H9 (cell line): ENCODE measurements at regions not wholly inside any gene's neighbourhood (a gene's known extent, or its start where the extent isn't known, plus 50 kb on each side); places are given as distances from the start of the nearest gene placed in this dataset.

Source experiments
- DNase-seq: peaks from one replicate; pipeline ENCODE4 v3.0.0-alpha.2; 2017
- H2AFZ ChIP-seq: one replicate; pipeline ENCODE4 v1.6.1; 2013; ENCODE audit warnings: mild to moderate bottlenecking, low read length, control low read depth, moderate library complexity
- H2AK5ac ChIP-seq: 2 replicates; pipeline ENCODE4 v1.6.1; 2013; ENCODE audit warnings: low read length, control low read depth, mixed read lengths; ENCODE audit not compliant: insufficient read length
- H2BK120ac ChIP-seq: one replicate; pipeline ENCODE4 v1.6.1; 2013; ENCODE audit warnings: low read depth, mild to moderate bottlenecking, low read length, control low read depth, inconsistent platforms; ENCODE audit not compliant: poor library complexity, severe bottlenecking
- H2BK12ac ChIP-seq: 2 replicates; pipeline ENCODE4 v1.6.1; 2013; ENCODE audit warnings: low read length, control low read depth, mixed read lengths, low read depth; ENCODE audit not compliant: insufficient read length
- H2BK15ac ChIP-seq: 2 replicates; pipeline ENCODE4 v1.6.1; 2013; ENCODE audit warnings: low read depth, low read length, control low read depth
- H2BK20ac ChIP-seq: one replicate; pipeline ENCODE4 v1.6.1; 2013; ENCODE audit warnings: low read depth, mild to moderate bottlenecking, low read length, control low read depth, inconsistent platforms; ENCODE audit not compliant: poor library complexity, severe bottlenecking
- H2BK5ac ChIP-seq: 2 replicates; pipeline ENCODE4 v1.6.1; 2013; ENCODE audit warnings: low read length, control low read depth, mixed read lengths; ENCODE audit not compliant: insufficient read length
- H3K14ac ChIP-seq: 2 replicates; pipeline ENCODE4 v1.6.1; 2013; ENCODE audit warnings: low read length, control low read depth; ENCODE audit not compliant: insufficient read depth
- H3K18ac ChIP-seq: 2 replicates; pipeline ENCODE4 v1.6.1; 2013; ENCODE audit warnings: low read depth, mild to moderate bottlenecking, mixed read lengths, low read length, control low read depth; ENCODE audit not compliant: insufficient read length
- H3K23ac ChIP-seq: 2 replicates; pipeline ENCODE4 v1.6.1; 2013; ENCODE audit warnings: low read length, control low read depth, mixed read lengths, low read depth; ENCODE audit not compliant: insufficient read length
- H3K23me2 ChIP-seq: 2 replicates; pipeline ENCODE4 v1.6.1; 2013; ENCODE audit warnings: low read depth, mild to moderate bottlenecking, mixed read lengths, low read length, control low read depth; ENCODE audit not compliant: insufficient read length, poor library complexity, severe bottlenecking
- H3K27ac ChIP-seq: 2 replicates; pipeline ENCODE4 v1.5.1; 2013; ENCODE audit warnings: low read length, control low read depth, mixed read lengths, low read depth; ENCODE audit not compliant: insufficient read length
- H3K27me3 ChIP-seq: 2 replicates; pipeline ENCODE4 v1.6.1; 2013; ENCODE audit warnings: low read length, control low read depth, inconsistent platforms; ENCODE audit not compliant: insufficient read depth
- H3K4ac ChIP-seq: 2 replicates; pipeline ENCODE4 v1.6.1; 2013; ENCODE audit warnings: low read depth, mild to moderate bottlenecking, control low read depth, inconsistent platforms, low read length, moderate library complexity
- H3K4me1 ChIP-seq: 2 replicates; pipeline ENCODE4 v1.6.1; 2013; ENCODE audit warnings: low read length, control low read depth, inconsistent platforms; ENCODE audit not compliant: insufficient read depth
- H3K4me2 ChIP-seq: 2 replicates; pipeline ENCODE4 v1.6.1; 2013; ENCODE audit warnings: low read length, control low read depth, mixed read lengths; ENCODE audit not compliant: insufficient read length, insufficient read depth
- H3K56ac ChIP-seq: 2 replicates; pipeline ENCODE4 v1.6.1; 2013; ENCODE audit warnings: low read depth, mild to moderate bottlenecking, mixed read lengths, low read length, control low read depth; ENCODE audit not compliant: insufficient read length
- H3K79me1 ChIP-seq: 2 replicates; pipeline ENCODE4 v1.6.1; 2013; ENCODE audit warnings: low read depth, mild to moderate bottlenecking, moderate library complexity, low read length, control low read depth, inconsistent platforms; ENCODE audit not compliant: insufficient read depth, poor library complexity, severe bottlenecking
- H3K79me2 ChIP-seq: 2 replicates; pipeline ENCODE4 v1.6.1; 2013; ENCODE audit warnings: low read length, control low read depth, inconsistent platforms; ENCODE audit not compliant: insufficient read depth
- H3K9ac ChIP-seq: 2 replicates; pipeline ENCODE4 v1.6.1; 2013; ENCODE audit warnings: low read length, control low read depth, mixed read lengths; ENCODE audit not compliant: insufficient read length; ENCODE audit errors: extremely low read depth
- H3K9me3 ChIP-seq: one replicate; pipeline ENCODE4 v1.6.1; 2013; ENCODE audit warnings: low read depth, low read length, inconsistent platforms; ENCODE audit not compliant: control insufficient read depth
- H3T11ph ChIP-seq: one replicate; pipeline ENCODE4 v1.6.1; 2013; ENCODE audit warnings: mild to moderate bottlenecking, low read length, control low read depth, inconsistent platforms
- H4K20me1 ChIP-seq: one replicate; pipeline ENCODE4 v1.6.1; 2013; ENCODE audit not compliant: control insufficient read depth, insufficient read length, insufficient read depth
- H4K5ac ChIP-seq: 2 replicates; pipeline ENCODE4 v1.6.1; 2013; ENCODE audit warnings: low read depth, mild to moderate bottlenecking, mixed read lengths, low read length, control low read depth; ENCODE audit not compliant: insufficient read length
- H4K8ac ChIP-seq: replicated peaks from 2 replicates; pipeline ENCODE4 v1.6.1; 2013; ENCODE audit warnings: low read length, control low read depth, mixed read lengths, low read depth; ENCODE audit not compliant: insufficient read length
- H4K91ac ChIP-seq: 2 replicates; pipeline ENCODE4 v1.6.1; 2013; ENCODE audit warnings: low read depth, mild to moderate bottlenecking, moderate library complexity, mixed read lengths, low read length, control low read depth; ENCODE audit not compliant: insufficient read length
- H3K27ac Mint-ChIP-seq, 3 experiments: 2 replicates in 2 of 3; 3 replicates in 1 of 3; pipeline ENCODE4 v1.8.0; 2020 to 2021; ENCODE audit warnings: mixed read lengths in 3 of 3, mild to moderate bottlenecking in 1 of 3, moderate library complexity in 1 of 3
- H3K27me3 Mint-ChIP-seq: 2 replicates; pipeline ENCODE4 v1.8.0; 2021; ENCODE audit warnings: low read depth, mild to moderate bottlenecking, moderate library complexity, mixed read lengths
- H3K36me3 Mint-ChIP-seq, 3 experiments: 2 replicates in 2 of 3; 3 replicates in 1 of 3; pipeline ENCODE4 v1.8.0; 2020 to 2021; ENCODE audit warnings: low read depth in 3 of 3, mixed read lengths in 3 of 3; ENCODE audit not compliant: insufficient read depth in 1 of 3
- H3K4me1 Mint-ChIP-seq, 2 experiments: 2 replicates each; pipeline ENCODE4 v1.8.0; 2020; ENCODE audit warnings: mixed read lengths in 2 of 2
- H3K4me3 Mint-ChIP-seq, 2 experiments: 2 replicates in 1 of 2; 3 replicates in 1 of 2; pipeline ENCODE4 v1.8.0; 2020 to 2021; ENCODE audit warnings: mild to moderate bottlenecking in 2 of 2, mixed read lengths in 2 of 2, moderate library complexity in 1 of 2
- H3K9me3 Mint-ChIP-seq, 2 experiments: 2 replicates in 1 of 2; 3 replicates in 1 of 2; pipeline ENCODE4 v1.8.0; 2020; ENCODE audit warnings: mild to moderate bottlenecking in 2 of 2, mixed read lengths in 2 of 2, moderate library complexity in 1 of 2
- CTCF ChIP-seq: fragments of 200-600 bp; sonication (generic); conservative IDR thresholded peaks from 3 replicates; pipeline ENCODE4 v1.8.0; 2021; ENCODE audit warnings: antibody characterized with exemption, mild to moderate bottlenecking
- WGBS: extraction: QIAGEN DNeasy Blood & Tissue Kit; methylation state at CpG from one replicate; pipeline ENCODE4 v1.1.7; 2013; ENCODE audit warnings: missing lambda C conversion rate, low lambda C conversion rate, mixed read lengths; ENCODE audit not compliant: insufficient read length; ENCODE audit errors: extremely low coverage; 5-methylcytosine and 5-hydroxymethylcytosine counted together

GRCh38 chr7:106450716-106451115, 165.9 kb upstream of the NAMPT start:
- no peaks in the 10 kb centered on the region for H3K79me2 ChIP-seq

More at GRCh38 chr7:106450716-106451115, 165.9 kb upstream of the NAMPT start:
- Histone ChIP-seq H3K23ac (no peak overlapping the region), H2BK5ac (no peak overlapping the region), H3K56ac (no peak overlapping the region), H4K8ac (no peak overlapping the region), H2BK20ac (no peak overlapping the region), H3K27me3 (no peaks in the 10 kb centered on the region), H2BK12ac (no peak overlapping the region), H4K5ac (no peak overlapping the region), H4K91ac (no peak overlapping the region), H3K4ac (no peak overlapping the region), H4K20me1 (no peaks in the 10 kb centered on the region), H2BK120ac (no peak overlapping the region), H3K18ac (no peak overlapping the region), H3K27ac (no peak overlapping the region), H3K4me2 (no peak overlapping the region), H2BK15ac (no peak overlapping the region), H3K14ac (no peak overlapping the region), H3K23me2 (no peaks in the 10 kb centered on the region), H3K4me1 (no peaks in the 10 kb centered on the region), H2AFZ (no peak overlapping the region), H3K79me1 (no peaks in the 10 kb centered on the region), H3K9me3 (peaks cover 12% of the 10 kb centered on the region), H3K9ac (no peak overlapping the region), H3T11ph (no peak overlapping the region), H2AK5ac (no peak overlapping the region)
- H3K27me3 Mint-ChIP-seq = no peaks in the 10 kb centered on the region
- peaks cover 25 to 38% of the 10 kb centered on the region in 2 experiments for H3K9me3 Mint-ChIP-seq
- WGBS = no CpG with 5 or more reads among the region's 3 CpGs
- no peaks in the 10 kb centered on the region for H3K4me1 Mint-ChIP-seq
- H3K27ac Mint-ChIP-seq = no peak overlapping the region
- TF ChIP-seq CTCF = no peak
- H3K4me3 Mint-ChIP-seq = no peak overlapping the region
- no peak for DNase-seq
- peaks cover 10 to 16% (median 13%) of the 10 kb centered on the region in 3 experiments for H3K36me3 Mint-ChIP-seq
